Keratinocyte (primary cell): ENCODE measurements at regions not wholly inside any gene's neighbourhood (a gene's known extent, or its start where the extent isn't known, plus 50 kb on each side); places are given as distances from the start of the nearest gene placed in this dataset.

Experiments
- CTCF ChIP-seq, 3 experiments: IDR thresholded peaks in 1 of 3; conservative IDR thresholded peaks in 1 of 3; optimal IDR thresholded peaks in 1 of 3; 2 replicates in 2 of 3; 3 replicates in 1 of 3; pipeline versions ENCODE3 to v1.5.1; 2011; ENCODE audit warnings: low read length in 3 of 3, mild to moderate bottlenecking in 3 of 3, moderate library complexity in 2 of 3, control low read depth in 1 of 3, inconsistent platforms in 1 of 3; ENCODE audit not compliant: insufficient read depth in 2 of 3; ENCODE audit errors: extremely low read depth in 1 of 3
- EZH2 ChIP-seq: IDR thresholded peaks from one replicate; pipeline ENCODE4 v1.6.1; 2012; ENCODE audit warnings: inconsistent platforms, mild to moderate bottlenecking, low read length, moderate library complexity

GRCh38 chr11:28743061-28743550 is 634.9 kb downstream of the METTL15 start:
- no peak for TF ChIP-seq CTCF (optimal IDR thresholded peaks at IDR 0.05 in 1 of 3, IDR thresholded peaks at IDR 0.05 in 1 of 3, conservative IDR thresholded peaks at IDR 0.05 in 1 of 3; ENCODE audit: extremely low read depth in 1 of 3, insufficient read depth in 2 of 3, low read length in 3 of 3)
- no peak for TF ChIP-seq EZH2
